ENCODE measurements at regions not wholly inside any gene's neighbourhood (a gene's known extent, or its start where the extent isn't known, plus 50 kb on each side); places are given as distances from the start of the nearest gene placed in this dataset.

GRCh38 chr18:67730886-67731285, 214.4 kb upstream of the DSEL start (continued):
- TF ChIP-seq SIRT6 (IDR thresholded peaks at IDR 0.05; ENCODE audit: low read length) (no peak), SP1 (IDR thresholded peaks at IDR 0.05; ENCODE audit: low read depth, low read length) (no peak), FOSL1 (IDR thresholded peaks at IDR 0.05; ENCODE audit: insufficient read depth, low read depth, low read length) (no peak), BRCA1 (IDR thresholded peaks at IDR 0.05; ENCODE audit: low read depth, low read length) (no peak)
